Neural crest cell (in vitro differentiated cells): ENCODE measurements at regions not wholly inside any gene's neighbourhood (a gene's known extent, or its start where the extent isn't known, plus 50 kb on each side); places are given as distances from the start of the nearest gene placed in this dataset.
A peak's percentile ranks its signal among the peaks of the same experiment; 100 is the strongest.

Source experiments
- DNase-seq: peaks from one replicate; pipeline ENCODE4 v3.0.0; 2021; ENCODE audit warnings: low read depth, mixed read lengths, low spot score
- H3K27ac Mint-ChIP-seq: one replicate; pipeline ENCODE4 v1.8.0; 2021; ENCODE audit warnings: mild to moderate bottlenecking, mixed read lengths; ENCODE audit not compliant: unreplicated experiment
- H3K27me3 Mint-ChIP-seq: 2 replicates; pipeline ENCODE4 v1.8.0; 2021; ENCODE audit warnings: low read depth, mild to moderate bottlenecking, mixed read lengths
- H3K36me3 Mint-ChIP-seq: 2 replicates; pipeline ENCODE4 v1.8.0; 2021; ENCODE audit warnings: low read depth, mild to moderate bottlenecking, mixed read lengths
- H3K4me1 Mint-ChIP-seq: 2 replicates; pipeline ENCODE4 v1.8.0; 2021; ENCODE audit warnings: mixed read lengths
- H3K4me3 Mint-ChIP-seq: one replicate; pipeline ENCODE4 v1.8.0; 2021; ENCODE audit warnings: mild to moderate bottlenecking, mixed read lengths
- H3K9me3 Mint-ChIP-seq: 2 replicates; pipeline ENCODE4 v1.8.0; 2021; ENCODE audit warnings: mixed read lengths
- TF ChIP-seq, protein P1 (sequence below): fragments of 200-600 bp; sonication (generic); conservative IDR thresholded peaks from 2 replicates; pipeline ENCODE4 v1.5.0; 2021; ENCODE audit warnings: antibody characterized with exemption, mild to moderate bottlenecking

DNA sequence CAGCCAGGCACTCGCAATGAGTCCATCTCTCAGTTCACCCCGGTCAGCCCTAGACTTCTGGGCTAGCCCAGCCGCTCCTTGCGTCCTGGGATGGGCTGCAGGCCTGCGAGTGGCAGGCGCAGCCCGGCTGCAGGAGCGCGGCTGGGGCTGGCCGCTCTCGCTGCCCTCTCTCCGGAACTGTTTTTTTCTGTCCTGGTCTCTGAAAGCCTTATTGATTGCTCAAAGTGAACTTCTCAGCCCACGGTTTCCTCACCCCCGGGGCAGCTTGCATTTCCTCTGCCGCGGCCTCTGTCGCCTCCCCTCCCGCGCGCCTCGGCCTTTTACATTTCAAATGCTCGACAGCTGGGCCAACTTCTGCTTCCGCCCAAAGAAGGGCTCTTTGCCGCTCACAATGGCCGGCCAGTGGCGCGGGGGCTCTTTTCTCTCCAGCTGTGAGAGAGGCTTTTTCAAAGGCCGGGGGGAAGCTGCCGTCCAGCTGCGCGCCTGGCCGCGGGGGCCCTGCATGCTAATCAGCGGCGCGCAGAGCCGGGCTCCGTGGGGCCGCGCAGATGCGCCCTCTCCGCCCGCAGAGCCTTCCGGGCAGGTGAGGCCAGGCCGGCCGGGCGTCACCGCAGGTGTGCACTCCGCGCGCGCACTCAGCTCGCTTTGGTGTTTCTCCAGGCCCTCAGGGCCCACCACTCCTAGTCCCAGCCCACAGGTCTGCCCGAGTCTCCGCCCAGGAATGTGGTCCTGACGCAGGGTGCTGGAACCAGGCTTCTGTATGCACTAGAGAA is 513.8 kb downstream of the RNF144A start:
- Mint-ChIP-seq H3K27me3 (no peaks in the 10 kb centered on the region), H3K4me1 (peaks cover 49% of the 10 kb centered on the region), H3K36me3 (peaks cover 6% of the 10 kb centered on the region), H3K4me3 (peak overlapping the region; percentile 67), H3K9me3 (peaks cover 3% of the 10 kb centered on the region), H3K27ac (peak overlapping the region; percentile 65)
- peak; percentile 75 for DNase-seq
- TF ChIP-seq, protein P1, sequence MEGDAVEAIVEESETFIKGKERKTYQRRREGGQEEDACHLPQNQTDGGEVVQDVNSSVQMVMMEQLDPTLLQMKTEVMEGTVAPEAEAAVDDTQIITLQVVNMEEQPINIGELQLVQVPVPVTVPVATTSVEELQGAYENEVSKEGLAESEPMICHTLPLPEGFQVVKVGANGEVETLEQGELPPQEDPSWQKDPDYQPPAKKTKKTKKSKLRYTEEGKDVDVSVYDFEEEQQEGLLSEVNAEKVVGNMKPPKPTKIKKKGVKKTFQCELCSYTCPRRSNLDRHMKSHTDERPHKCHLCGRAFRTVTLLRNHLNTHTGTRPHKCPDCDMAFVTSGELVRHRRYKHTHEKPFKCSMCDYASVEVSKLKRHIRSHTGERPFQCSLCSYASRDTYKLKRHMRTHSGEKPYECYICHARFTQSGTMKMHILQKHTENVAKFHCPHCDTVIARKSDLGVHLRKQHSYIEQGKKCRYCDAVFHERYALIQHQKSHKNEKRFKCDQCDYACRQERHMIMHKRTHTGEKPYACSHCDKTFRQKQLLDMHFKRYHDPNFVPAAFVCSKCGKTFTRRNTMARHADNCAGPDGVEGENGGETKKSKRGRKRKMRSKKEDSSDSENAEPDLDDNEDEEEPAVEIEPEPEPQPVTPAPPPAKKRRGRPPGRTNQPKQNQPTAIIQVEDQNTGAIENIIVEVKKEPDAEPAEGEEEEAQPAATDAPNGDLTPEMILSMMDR = no peak

DNA sequence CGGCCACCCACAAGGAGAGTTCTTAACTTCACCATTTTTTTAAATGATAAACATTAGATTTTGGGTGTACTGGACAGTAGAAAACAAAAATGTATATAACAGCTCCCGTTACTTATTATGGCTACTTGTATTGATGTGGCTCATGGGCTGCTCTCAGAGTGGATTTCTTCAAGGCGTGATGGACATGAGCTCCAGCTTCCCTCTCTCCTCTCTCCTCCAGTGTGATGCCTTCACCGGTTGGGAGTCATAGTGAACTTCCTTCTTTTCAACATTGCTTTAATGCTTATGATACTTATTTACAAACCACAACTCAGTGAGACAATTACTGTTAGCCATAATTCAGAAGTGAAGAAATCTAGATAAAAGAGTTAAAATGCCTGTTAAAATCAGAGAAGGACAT is 515.2 kb downstream of the RNF144A start:
- H3K4me1 Mint-ChIP-seq = peaks cover 44% of the 10 kb centered on the region
- H3K27ac Mint-ChIP-seq = no peak overlapping the region
- no peak for DNase-seq
- H3K36me3 Mint-ChIP-seq = peaks cover 6% of the 10 kb centered on the region
- H3K27me3 Mint-ChIP-seq = no peaks in the 10 kb centered on the region
- no peak overlapping the region for H3K4me3 Mint-ChIP-seq
- TF ChIP-seq, protein P1 = no peak
- H3K9me3 Mint-ChIP-seq = peaks cover 3% of the 10 kb centered on the region

DNA sequence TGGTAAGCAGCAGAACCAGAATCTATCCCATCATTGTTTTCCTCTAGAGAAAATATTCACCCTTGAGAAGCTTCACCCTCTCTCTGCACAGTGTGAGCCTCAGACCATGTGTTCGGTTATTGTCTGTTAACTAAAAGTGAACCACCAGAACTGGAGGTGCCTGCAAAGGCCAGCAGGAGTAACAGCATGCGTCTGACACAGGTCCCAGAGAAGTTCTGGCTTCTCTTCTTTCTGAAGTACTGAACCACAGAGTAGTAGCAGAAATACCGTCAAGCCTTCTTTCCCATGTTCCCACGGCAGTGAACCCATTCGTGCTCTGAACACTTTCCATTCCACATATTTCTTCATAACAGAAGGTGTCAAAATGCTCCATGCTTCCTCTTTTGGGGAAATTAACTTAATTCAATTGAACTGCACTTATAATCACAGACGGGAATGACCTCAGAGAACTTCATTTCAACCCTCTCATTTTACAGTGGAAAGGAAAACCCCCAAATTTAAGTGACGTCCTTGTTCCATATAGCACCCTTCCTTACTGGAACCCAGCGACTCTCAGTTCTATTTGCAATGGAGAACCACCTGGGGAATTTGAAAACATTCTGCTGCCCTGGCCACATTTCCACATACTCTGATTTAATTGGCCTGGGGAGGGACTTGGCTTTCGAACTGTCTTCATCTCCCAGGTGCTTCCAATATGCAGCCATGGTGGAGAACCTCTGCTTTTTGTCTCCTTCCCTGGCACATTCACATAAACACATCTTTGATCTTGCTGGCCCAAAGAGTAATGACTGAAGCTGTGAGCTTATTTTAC is 519.1 kb downstream of the RNF144A start:
- TF ChIP-seq, protein P1 = no peak
- Mint-ChIP-seq H3K27me3 (no peaks in the 10 kb centered on the region), H3K4me1 (peaks cover 13% of the 10 kb centered on the region), H3K9me3 (peaks cover 11% of the 10 kb centered on the region), H3K4me3 (no peak overlapping the region), H3K36me3 (peaks cover 6% of the 10 kb centered on the region), H3K27ac (no peak overlapping the region)
- DNase-seq = no peak

DNA sequence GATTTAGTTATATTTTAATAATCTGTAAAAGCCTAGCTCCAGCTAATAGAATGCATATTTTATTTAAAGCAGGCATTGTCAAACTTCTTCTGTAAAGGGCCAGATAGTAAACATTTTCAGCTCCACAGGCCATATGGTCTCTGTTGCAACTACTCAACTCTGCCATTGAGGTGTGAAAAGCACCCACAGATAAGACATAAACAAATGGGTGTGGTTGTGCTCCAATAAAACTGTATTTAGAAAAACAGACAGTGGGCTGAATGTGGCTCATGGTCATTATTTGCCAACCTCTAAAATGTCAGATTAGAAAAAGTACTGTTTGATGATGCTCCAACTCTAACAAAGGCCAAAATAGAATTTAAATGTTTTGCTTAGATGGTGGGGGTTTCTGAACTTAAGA is 519.9 kb downstream of the RNF144A start:
- no peak overlapping the region for H3K27ac Mint-ChIP-seq
- TF ChIP-seq, protein P1 = no peak

DNA sequence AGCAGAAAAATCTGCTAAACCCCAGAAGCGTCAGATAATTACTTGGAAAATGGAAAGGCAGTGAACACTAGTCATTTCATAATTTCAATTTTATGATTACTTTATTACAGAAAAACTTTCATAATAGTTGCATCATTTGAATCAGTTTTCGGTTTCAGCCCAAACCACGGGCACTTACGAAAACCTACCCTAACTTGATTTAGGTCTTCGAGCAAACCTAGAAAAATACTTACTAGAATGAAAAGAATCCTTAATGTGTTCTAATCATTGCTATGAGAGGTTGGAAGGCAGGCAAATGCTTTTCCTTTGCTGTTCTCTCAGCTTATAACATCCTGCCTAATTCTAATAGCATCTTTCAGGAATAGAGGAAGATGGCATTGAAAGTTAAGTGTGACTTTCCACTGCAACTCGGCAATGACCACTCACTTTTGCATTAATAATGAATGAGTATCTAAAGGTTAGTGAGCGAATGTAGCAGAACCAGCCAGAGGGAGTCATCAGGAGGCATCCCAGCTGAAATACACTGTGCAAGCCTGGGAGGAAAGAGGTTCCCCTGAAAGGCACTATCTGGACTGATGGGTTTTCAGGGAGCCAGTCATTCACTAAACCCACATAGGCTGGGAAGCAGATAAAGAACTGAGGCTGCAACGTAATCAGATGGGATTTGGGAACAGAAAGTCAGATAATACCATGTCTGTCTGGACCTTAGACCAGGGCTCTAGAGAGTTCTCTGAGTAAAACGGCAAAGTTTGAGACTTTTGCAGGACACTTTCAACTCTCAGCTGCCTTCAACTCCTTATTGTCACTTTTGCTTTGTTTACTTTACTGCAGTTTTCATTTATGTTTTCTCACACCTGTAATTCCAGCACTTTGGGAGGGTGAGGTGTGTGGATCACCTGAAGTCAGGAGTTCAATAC is 520.8 kb downstream of the RNF144A start:
- no peak overlapping the region for H3K4me3 Mint-ChIP-seq
- DNase-seq = no peak
- peaks cover 2% of the 10 kb centered on the region for H3K36me3 Mint-ChIP-seq
- no peak overlapping the region for H3K27ac Mint-ChIP-seq
- no peaks in the 10 kb centered on the region for H3K27me3 Mint-ChIP-seq
- peaks cover 11% of the 10 kb centered on the region for H3K9me3 Mint-ChIP-seq
- TF ChIP-seq, protein P1 = no peak
- H3K4me1 Mint-ChIP-seq = peaks cover 5% of the 10 kb centered on the region

More for the DNA sequence above, 519.9 kb downstream of the RNF144A start:
- Mint-ChIP-seq H3K27me3 (no peaks in the 10 kb centered on the region), H3K9me3 (peaks cover 11% of the 10 kb centered on the region), H3K36me3 (peaks cover 6% of the 10 kb centered on the region), H3K4me1 (peaks cover 8% of the 10 kb centered on the region), H3K4me3 (no peak overlapping the region)
- DNase-seq = no peak
